Transverse colon (tissue), 4 donors: ENCODE measurements at regions not wholly inside any gene's neighbourhood (a gene's known extent, or its start where the extent isn't known, plus 50 kb on each side); places are given as distances from the start of the nearest gene placed in this dataset.
"Not testable (repeated sequence)": the region's sequence is repeated elsewhere in the genome, so short reads cannot be mapped to it uniquely, and the experiment has no call there.

ENCODE experiments used
- DNase-seq: peaks from one replicate; pipeline ENCODE4 v3.0.0-alpha.2; 2019
- H3K27ac ChIP-seq, 4 donors: fragments of 200-600 bp; sonication (generic); 2 replicates each; pipeline ENCODE4 v1.5.1; 2016 to 2018; ENCODE audit warnings: inconsistent platforms in 4 of 4
- H3K27me3 ChIP-seq: fragments of 200-600 bp; sonication (generic); 2 replicates; pipeline ENCODE4 v1.5.1; 2017; ENCODE audit warnings: inconsistent platforms
- H3K36me3 ChIP-seq, 4 donors: fragments of 200-600 bp; sonication (generic); 2 replicates each; pipeline ENCODE4 v1.5.1; 2017 to 2019; ENCODE audit warnings: inconsistent platforms in 4 of 4
- H3K4me1 ChIP-seq, 4 donors: fragments of 200-600 bp; sonication (generic); 2 replicates each; pipeline ENCODE4 v1.5.1; 2017 to 2020; ENCODE audit warnings: inconsistent platforms in 4 of 4
- H3K4me3 ChIP-seq, 4 donors: fragments of 200-600 bp; sonication (generic); 1 replicate in 1 of 4; 2 replicates in 3 of 4; pipeline versions ENCODE4 v1.5.1 to v1.6.1; 2017 to 2019; ENCODE audit warnings: inconsistent platforms in 4 of 4
- H3K9me3 ChIP-seq, 2 donors: fragments of 200-600 bp; sonication (generic); 2 replicates each; pipeline ENCODE4 v1.5.1; 2017 to 2019; ENCODE audit warnings: inconsistent platforms in 2 of 2
- CTCF ChIP-seq, 5 experiments: fragments of 200-600 bp in 3 of 5; fragments of 450-650 bp in 2 of 5; sonication (generic) in 3 of 5; IDR thresholded peaks; 1 replicate in 2 of 5; 2 replicates in 3 of 5; pipeline ENCODE4 v1.5.1; 2016 to 2017; ENCODE audit warnings: antibody characterized with exemption in 5 of 5, inconsistent platforms in 3 of 5, mild to moderate bottlenecking in 2 of 5, moderate library complexity in 1 of 5
- EP300 ChIP-seq: sonication (generic); formaldehyde crosslinking; IDR thresholded peaks from one replicate; pipeline ENCODE4 v1.6.1; 2017; ENCODE audit warnings: antibody characterized with exemption, low read depth
- POLR2A ChIP-seq: fragments of 450-650 bp; IDR thresholded peaks from one replicate; pipeline ENCODE4 v1.6.1; 2016; ENCODE audit warnings: antibody characterized with exemption, mild to moderate bottlenecking, moderate library complexity
- POLR2AphosphoS5 ChIP-seq, 3 donors: sonication (generic); formaldehyde crosslinking; IDR thresholded peaks; one replicate each; pipeline ENCODE4 v1.6.1; 2016; ENCODE audit warnings: antibody characterized with exemption in 3 of 3
- WGBS, 2 donors: methylation state at CpG; one replicate each; pipeline ENCODE4 v1.1.5; 2018; ENCODE audit warnings: low coverage in 1 of 2; 5-methylcytosine and 5-hydroxymethylcytosine counted together
- in situ Hi-C, 4 donors: fragments of 200-750 bp; cut with MboI; loops; one replicate each; pipeline versions ENCODE4 v1.15.0 to v1.15.1; 2017; ENCODE audit warnings: low sequenced_read_pairs in 3 of 4, low pct_ligation_motif_present in 1 of 4, low pct_unique_long_range_greater_than_20kb in 1 of 4
- intact Hi-C: fragments of 100-400 bp; cut with DNase I; formaldehyde crosslinking; loops from one replicate; pipeline ENCODE4 v1.15.1; 2023; ENCODE audit warnings: low total_unique reads

- H3K27ac ChIP-seq: no peak overlapping the region
- DNase-seq: no peak
- no peaks in the 10 kb centered on the region for H3K27me3 ChIP-seq
- intact Hi-C loops (no loop called here), in situ Hi-C loops (no loop called here)
- no peaks in the 10 kb centered on the region for H3K4me1 ChIP-seq
- H3K4me3 ChIP-seq: no peak overlapping the region
- no peaks in the 10 kb centered on the region for H3K36me3 ChIP-seq
- 68 to 72% methylated on average over 3 to 4 of the region's 4 CpGs for WGBS, 2 donors
- H3K9me3 ChIP-seq: peaks cover 0 to 2% of the 10 kb centered on the region in 2 donors
- no peak for TF ChIP-seq CTCF (IDR thresholded peaks at IDR 0.05)
- TF ChIP-seq POLR2A: no peak
- TF ChIP-seq POLR2AphosphoS5 (IDR thresholded peaks at IDR 0.05): no peak
- no peak for TF ChIP-seq EP300
These were observed 232.2 kb upstream of the ETAA1 start for GRCh38 chr2:67164771-67165522.

- TF ChIP-seq POLR2AphosphoS5 (IDR thresholded peaks at IDR 0.05): no peak
- no peak for TF ChIP-seq CTCF (IDR thresholded peaks at IDR 0.05)
- TF ChIP-seq POLR2A: no peak
- TF ChIP-seq EP300: no peak
- DNase-seq: no peak
- no peaks in the 10 kb centered on the region for H3K27me3 ChIP-seq
- H3K4me3 ChIP-seq: no peak overlapping the region
- no peak overlapping the region for H3K27ac ChIP-seq
- no peaks in the 10 kb centered on the region for H3K36me3 ChIP-seq
- H3K4me1 ChIP-seq: no peaks in the 10 kb centered on the region
- intact Hi-C loops (no loop called here), in situ Hi-C loops (no loop called here)
- H3K9me3 ChIP-seq: peaks cover 0 to 2% of the 10 kb centered on the region in 2 donors
These were observed 231.6 kb upstream of the ETAA1 start for GRCh38 chr2:67165523-67165990.

- H3K4me1 ChIP-seq, H3K36me3 ChIP-seq, H3K4me3 ChIP-seq, intact Hi-C loops, DNase-seq, in situ Hi-C loops, H3K27me3 ChIP-seq, H3K27ac ChIP-seq, H3K9me3 ChIP-seq: not testable (repeated sequence)
- WGBS, 2 donors: 70 to 82% methylated on average over 2 of the region's 2 CpGs
These were observed 230.6 kb upstream of the ETAA1 start for GRCh38 chr2:67166511-67166910.

- no peak for TF ChIP-seq POLR2AphosphoS5 (IDR thresholded peaks at IDR 0.05)
- TF ChIP-seq POLR2A: no peak
- no peak for TF ChIP-seq EP300
- no peak for TF ChIP-seq CTCF (IDR thresholded peaks at IDR 0.05)
- DNase-seq: no peak
- Histone ChIP-seq H3K36me3 (no peaks in the 10 kb centered on the region), H3K27me3 (no peaks in the 10 kb centered on the region), H3K27ac (no peak overlapping the region), H3K4me3 (no peak overlapping the region), H3K9me3 (peaks cover 0 to 2% of the 10 kb centered on the region in 2 donors), H3K4me1 (no peaks in the 10 kb centered on the region)
- intact Hi-C loops: no loop called here
- 74 to 79% methylated on average over 6 of the region's 6 CpGs for WGBS, 2 donors
- in situ Hi-C loops: no loop called here
These were observed 227.6 kb upstream of the ETAA1 start for GRCh38 chr2:67169417-67170140.
